Ishikawa (cell line): ENCODE measurements at regions not wholly inside any gene's neighbourhood (a gene's known extent, or its start where the extent isn't known, plus 50 kb on each side); places are given as distances from the start of the nearest gene placed in this dataset.

Source experiments
- EGR1 ChIP-seq: IDR thresholded peaks from 2 replicates; pipeline ENCODE4 v1.6.1; 2012
- NFIC ChIP-seq: IDR thresholded peaks from 2 replicates; pipeline ENCODE4 v1.6.1; 2012
- RAD21 ChIP-seq: IDR thresholded peaks from 2 replicates; pipeline ENCODE4 v1.6.1; 2012; ENCODE audit warnings: low read depth
- YY1 ChIP-seq: IDR thresholded peaks from 2 replicates; pipeline ENCODE4 v1.6.1; 2012; ENCODE audit warnings: low read depth
- ZBTB7A ChIP-seq: IDR thresholded peaks from 2 replicates; pipeline ENCODE4 v1.6.1; 2012; ENCODE audit warnings: low read depth

- TF ChIP-seq EGR1 = no peak
- TF ChIP-seq RAD21 = no peak
- no peak for TF ChIP-seq YY1
- no peak for TF ChIP-seq ZBTB7A
- no peak for TF ChIP-seq NFIC
Observed at GRCh38 chr3:124298301-124298700, 306.4 kb upstream of the ROPN1 start.
